MG63 (cell line): ENCODE measurements at regions not wholly inside any gene's neighbourhood (a gene's known extent, or its start where the extent isn't known, plus 50 kb on each side); places are given as distances from the start of the nearest gene placed in this dataset.
A peak's percentile ranks its signal among the peaks of the same experiment; 100 is the strongest.

ENCODE experiments used
- DNase-seq: peaks from one replicate; pipeline ENCODE4 v3.0.0-alpha.2; 2020
- H3K27me3 ChIP-seq: fragments of 250-450 bp; sonication (Bioruptor Pico); 2 replicates; pipeline ENCODE4 v1.5.1; 2020; ENCODE audit warnings: mild to moderate bottlenecking, moderate library complexity
- H3K36me3 ChIP-seq: fragments of 250-450 bp; sonication (Bioruptor Pico); 2 replicates; pipeline ENCODE4 v1.5.1; 2020; ENCODE audit warnings: mild to moderate bottlenecking, moderate library complexity
- H3K4me3 ChIP-seq: fragments of 250-450 bp; sonication (Bioruptor Pico); 2 replicates; pipeline ENCODE4 v1.5.1; 2020; ENCODE audit warnings: mild to moderate bottlenecking, moderate library complexity
- H3K9me3 ChIP-seq: fragments of 250-450 bp; sonication (Bioruptor Pico); 2 replicates; pipeline ENCODE4 v1.5.1; 2020; ENCODE audit warnings: mild to moderate bottlenecking, moderate library complexity

GRCh38 chr10:117601716-117602115 lies 59.2 kb downstream of the EMX2 start:
- Histone ChIP-seq H3K9me3 (no peaks in the 10 kb centered on the region), H3K27me3 (no peaks in the 10 kb centered on the region), H3K36me3 (no peaks in the 10 kb centered on the region), H3K4me3 (no peak overlapping the region)
- no peak for DNase-seq

- DNase-seq: no peak
- Histone ChIP-seq H3K27me3 (no peaks in the 10 kb centered on the region), H3K36me3 (no peaks in the 10 kb centered on the region), H3K9me3 (no peaks in the 10 kb centered on the region), H3K4me3 (no peak overlapping the region)
Observed at GRCh38 chr10:117603081-117603480, 60.5 kb downstream of the EMX2 start.

- Histone ChIP-seq H3K36me3 (no peaks in the 10 kb centered on the region), H3K27me3 (no peaks in the 10 kb centered on the region), H3K4me3 (no peak overlapping the region), H3K9me3 (no peaks in the 10 kb centered on the region)
- no peak for DNase-seq
Observed at GRCh38 chr10:117603726-117604125, 61.2 kb downstream of the EMX2 start.

- H3K36me3 ChIP-seq: no peaks in the 10 kb centered on the region
- H3K27me3 ChIP-seq: no peaks in the 10 kb centered on the region
- H3K4me3 ChIP-seq: no peak overlapping the region
- peak; percentile 92 for DNase-seq
- H3K9me3 ChIP-seq: no peaks in the 10 kb centered on the region
Observed at GRCh38 chr10:117609095-117609795, 66.7 kb downstream of the EMX2 start.

GRCh38 chr10:117609796-117610170 lies 67.2 kb downstream of the EMX2 start:
- Histone ChIP-seq H3K36me3 (no peaks in the 10 kb centered on the region), H3K27me3 (no peaks in the 10 kb centered on the region), H3K9me3 (no peaks in the 10 kb centered on the region), H3K4me3 (no peak overlapping the region)
- no peak for DNase-seq

- Histone ChIP-seq H3K36me3 (no peaks in the 10 kb centered on the region), H3K4me3 (no peak overlapping the region), H3K27me3 (no peaks in the 10 kb centered on the region), H3K9me3 (no peaks in the 10 kb centered on the region)
- DNase-seq: no peak
Observed at GRCh38 chr10:117610321-117610720, 67.8 kb downstream of the EMX2 start.

GRCh38 chr10:117612113-117612512 lies 69.6 kb downstream of the EMX2 start:
- Histone ChIP-seq H3K9me3 (no peaks in the 10 kb centered on the region), H3K4me3 (no peak overlapping the region), H3K27me3 (no peaks in the 10 kb centered on the region), H3K36me3 (no peaks in the 10 kb centered on the region)
- DNase-seq: no peak

- no peak for DNase-seq
- Histone ChIP-seq H3K9me3 (no peaks in the 10 kb centered on the region), H3K27me3 (no peaks in the 10 kb centered on the region), H3K4me3 (no peak overlapping the region), H3K36me3 (no peaks in the 10 kb centered on the region)
Observed at GRCh38 chr10:117615649-117616048, 73.1 kb downstream of the EMX2 start.

GRCh38 chr10:117616179-117616578 lies 73.6 kb downstream of the EMX2 start:
- no peaks in the 10 kb centered on the region for H3K36me3 ChIP-seq
- H3K27me3 ChIP-seq: no peaks in the 10 kb centered on the region
- H3K9me3 ChIP-seq: no peaks in the 10 kb centered on the region
- H3K4me3 ChIP-seq: no peak overlapping the region
- DNase-seq: no peak

GRCh38 chr10:117617086-117617485 lies 74.5 kb downstream of the EMX2 start:
- no peak overlapping the region for H3K4me3 ChIP-seq
- H3K36me3 ChIP-seq: no peaks in the 10 kb centered on the region
- no peak for DNase-seq
- H3K27me3 ChIP-seq: no peaks in the 10 kb centered on the region
- no peaks in the 10 kb centered on the region for H3K9me3 ChIP-seq

GRCh38 chr10:117617659-117618058 lies 75.1 kb downstream of the EMX2 start:
- Histone ChIP-seq H3K27me3 (no peaks in the 10 kb centered on the region), H3K9me3 (no peaks in the 10 kb centered on the region), H3K36me3 (no peaks in the 10 kb centered on the region), H3K4me3 (no peak overlapping the region)
- no peak for DNase-seq

GRCh38 chr10:117619223-117619622 lies 76.7 kb downstream of the EMX2 start:
- no peaks in the 10 kb centered on the region for H3K9me3 ChIP-seq
- no peak overlapping the region for H3K4me3 ChIP-seq
- DNase-seq: no peak
- no peaks in the 10 kb centered on the region for H3K36me3 ChIP-seq
- no peaks in the 10 kb centered on the region for H3K27me3 ChIP-seq

- no peaks in the 10 kb centered on the region for H3K36me3 ChIP-seq
- no peaks in the 10 kb centered on the region for H3K9me3 ChIP-seq
- H3K4me3 ChIP-seq: no peak overlapping the region
- H3K27me3 ChIP-seq: no peaks in the 10 kb centered on the region
- DNase-seq: no peak
Observed at GRCh38 chr10:117619707-117620405, 77.3 kb downstream of the EMX2 start.

- Histone ChIP-seq H3K4me3 (no peak overlapping the region), H3K36me3 (no peaks in the 10 kb centered on the region), H3K9me3 (no peaks in the 10 kb centered on the region), H3K27me3 (no peaks in the 10 kb centered on the region)
- DNase-seq: no peak
Observed at GRCh38 chr10:117621196-117621595, 78.7 kb downstream of the EMX2 start.

- no peak overlapping the region for H3K4me3 ChIP-seq
- H3K27me3 ChIP-seq: no peaks in the 10 kb centered on the region
- H3K9me3 ChIP-seq: no peaks in the 10 kb centered on the region
- no peak for DNase-seq
- no peaks in the 10 kb centered on the region for H3K36me3 ChIP-seq
Observed at GRCh38 chr10:117621795-117622420, 79.4 kb downstream of the EMX2 start.

- H3K27me3 ChIP-seq: no peaks in the 10 kb centered on the region
- H3K9me3 ChIP-seq: no peaks in the 10 kb centered on the region
- DNase-seq: no peak
- H3K4me3 ChIP-seq: no peak overlapping the region
- H3K36me3 ChIP-seq: no peaks in the 10 kb centered on the region
Observed at GRCh38 chr10:117622471-117623184, 80.1 kb downstream of the EMX2 start.

- no peak for DNase-seq
- Histone ChIP-seq H3K9me3 (no peaks in the 10 kb centered on the region), H3K36me3 (no peaks in the 10 kb centered on the region), H3K4me3 (no peak overlapping the region), H3K27me3 (no peaks in the 10 kb centered on the region)
Observed at GRCh38 chr10:117626228-117626627, 83.7 kb downstream of the EMX2 start.
